ENCODE measurements at regions not wholly inside any gene's neighbourhood (a gene's known extent, or its start where the extent isn't known, plus 50 kb on each side); places are given as distances from the start of the nearest gene placed in this dataset.

DNA sequence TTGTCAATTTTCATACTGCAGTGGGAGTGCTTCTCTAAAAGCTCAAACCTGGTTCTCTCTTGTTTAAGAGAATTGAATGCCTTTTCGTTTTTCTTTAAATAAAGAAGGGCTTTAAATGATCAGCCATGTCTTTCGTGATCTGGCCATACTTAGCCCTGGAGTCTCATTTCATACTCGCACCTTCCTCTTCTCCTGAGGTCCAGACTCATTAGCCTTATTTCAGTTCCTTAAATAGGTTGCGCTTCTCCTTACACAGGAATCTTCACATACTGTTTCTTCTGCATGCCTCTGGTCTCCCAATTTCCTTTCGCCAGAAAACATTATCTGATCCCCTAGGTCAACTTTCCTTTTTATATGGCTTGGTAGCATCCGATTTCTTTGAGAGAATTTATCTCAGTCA is 565.6 kb upstream of the TENM3 start:
- no peak for TF ChIP-seq CTCF (IDR thresholded peaks at IDR 0.05)
- TF ChIP-seq POLR2A (IDR thresholded peaks at IDR 0.05) = no peak
